Keratinocyte (primary cell): ENCODE measurements at regions not wholly inside any gene's neighbourhood (a gene's known extent, or its start where the extent isn't known, plus 50 kb on each side); places are given as distances from the start of the nearest gene placed in this dataset.

ENCODE experiments used
- EZH2 ChIP-seq: IDR thresholded peaks from one replicate; pipeline ENCODE4 v1.6.1; 2012; ENCODE audit warnings: inconsistent platforms, mild to moderate bottlenecking, low read length, moderate library complexity
- TF ChIP-seq, protein P1 (sequence below), 3 experiments: IDR thresholded peaks in 1 of 3; conservative IDR thresholded peaks in 1 of 3; optimal IDR thresholded peaks in 1 of 3; 2 replicates in 2 of 3; 3 replicates in 1 of 3; pipeline versions ENCODE3 to v1.5.1; 2011; ENCODE audit warnings: low read length in 3 of 3, mild to moderate bottlenecking in 3 of 3, moderate library complexity in 2 of 3, control low read depth in 1 of 3, inconsistent platforms in 1 of 3; ENCODE audit not compliant: insufficient read depth in 2 of 3; ENCODE audit errors: extremely low read depth in 1 of 3

- TF ChIP-seq, protein P1, sequence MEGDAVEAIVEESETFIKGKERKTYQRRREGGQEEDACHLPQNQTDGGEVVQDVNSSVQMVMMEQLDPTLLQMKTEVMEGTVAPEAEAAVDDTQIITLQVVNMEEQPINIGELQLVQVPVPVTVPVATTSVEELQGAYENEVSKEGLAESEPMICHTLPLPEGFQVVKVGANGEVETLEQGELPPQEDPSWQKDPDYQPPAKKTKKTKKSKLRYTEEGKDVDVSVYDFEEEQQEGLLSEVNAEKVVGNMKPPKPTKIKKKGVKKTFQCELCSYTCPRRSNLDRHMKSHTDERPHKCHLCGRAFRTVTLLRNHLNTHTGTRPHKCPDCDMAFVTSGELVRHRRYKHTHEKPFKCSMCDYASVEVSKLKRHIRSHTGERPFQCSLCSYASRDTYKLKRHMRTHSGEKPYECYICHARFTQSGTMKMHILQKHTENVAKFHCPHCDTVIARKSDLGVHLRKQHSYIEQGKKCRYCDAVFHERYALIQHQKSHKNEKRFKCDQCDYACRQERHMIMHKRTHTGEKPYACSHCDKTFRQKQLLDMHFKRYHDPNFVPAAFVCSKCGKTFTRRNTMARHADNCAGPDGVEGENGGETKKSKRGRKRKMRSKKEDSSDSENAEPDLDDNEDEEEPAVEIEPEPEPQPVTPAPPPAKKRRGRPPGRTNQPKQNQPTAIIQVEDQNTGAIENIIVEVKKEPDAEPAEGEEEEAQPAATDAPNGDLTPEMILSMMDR (optimal IDR thresholded peaks at IDR 0.05 in 1 of 3, IDR thresholded peaks at IDR 0.05 in 1 of 3, conservative IDR thresholded peaks at IDR 0.05 in 1 of 3; ENCODE audit: extremely low read depth in 1 of 3, insufficient read depth in 2 of 3, low read length in 3 of 3): no peak
- TF ChIP-seq EZH2: no peak
These were observed 193.2 kb upstream of the MPHOSPH6 start for GRCh38 chr16:82363026-82363816.
